Right kidney (tissue), 1 donor: ENCODE measurements at regions not wholly inside any gene's neighbourhood (a gene's known extent, or its start where the extent isn't known, plus 50 kb on each side); places are given as distances from the start of the nearest gene placed in this dataset.
"Not testable (repeated sequence)": the region's sequence is repeated elsewhere in the genome, so short reads cannot be mapped to it uniquely, and the experiment has no call there.

ENCODE experiments used
- DNase-seq: peaks from one replicate; pipeline ENCODE4 v3.0.0-alpha.2; 2016

GRCh38 chr18:38526922-38527321 lies 961.3 kb upstream of the CELF4 start:
- DNase-seq, result no peak

- no peak for DNase-seq
Measured at GRCh38 chr18:38525039-38525438, 959.4 kb upstream of the CELF4 start.

- DNase-seq, result peak; percentile 12
Measured at GRCh38 chr18:38520786-38521185, 955.2 kb upstream of the CELF4 start.

- no peak for DNase-seq
Measured at GRCh38 chr18:38502539-38502938, 936.9 kb upstream of the CELF4 start.

- DNase-seq, result no peak
Measured at GRCh38 chr18:38497266-38497665, 931.7 kb upstream of the CELF4 start.

GRCh38 chr18:38496222-38496793 lies 930.7 kb upstream of the CELF4 start:
- no peak for DNase-seq

GRCh38 chr18:38494065-38494464 lies 928.5 kb upstream of the CELF4 start:
- no peak for DNase-seq

- no peak for DNase-seq
Measured at GRCh38 chr18:38491195-38491594, 925.6 kb upstream of the CELF4 start.

- DNase-seq, result not testable (repeated sequence)
Measured at GRCh38 chr18:38489721-38490120, 924.1 kb upstream of the CELF4 start.

- no peak for DNase-seq
Measured at GRCh38 chr18:38487521-38487920, 921.9 kb upstream of the CELF4 start.

GRCh38 chr18:38483326-38483725 lies 917.7 kb upstream of the CELF4 start:
- DNase-seq, result no peak

GRCh38 chr18:38481576-38481975 lies 916.0 kb upstream of the CELF4 start:
- DNase-seq, result no peak

GRCh38 chr18:38475686-38476085 lies 910.1 kb upstream of the CELF4 start:
- no peak for DNase-seq

- no peak for DNase-seq
Measured at GRCh38 chr18:38473535-38473934, 907.9 kb upstream of the CELF4 start.

GRCh38 chr18:38470421-38470820 lies 904.8 kb upstream of the CELF4 start:
- DNase-seq, result no peak

GRCh38 chr18:38466426-38466825 lies 900.8 kb upstream of the CELF4 start:
- no peak for DNase-seq

- no peak for DNase-seq
Measured at GRCh38 chr18:38464024-38464423, 898.4 kb upstream of the CELF4 start.

GRCh38 chr18:38460657-38461056 lies 895.1 kb upstream of the CELF4 start:
- no peak for DNase-seq

- no peak for DNase-seq
Measured at GRCh38 chr18:38459131-38459994, 893.8 kb upstream of the CELF4 start.

- no peak for DNase-seq
Measured at GRCh38 chr18:38458698-38459097, 893.1 kb upstream of the CELF4 start.

- DNase-seq, result no peak
Measured at GRCh38 chr18:38456253-38456652, 890.7 kb upstream of the CELF4 start.

- no peak for DNase-seq
Measured at GRCh38 chr18:38454764-38455469, 889.3 kb upstream of the CELF4 start.

GRCh38 chr18:38453880-38454279 lies 888.3 kb upstream of the CELF4 start:
- no peak for DNase-seq
